Loucy (cell line): ENCODE measurements at regions not wholly inside any gene's neighbourhood (a gene's known extent, or its start where the extent isn't known, plus 50 kb on each side); places are given as distances from the start of the nearest gene placed in this dataset.

ENCODE experiments used
- H2AFZ ChIP-seq: fragments of 200-600 bp; sonication (generic); 2 replicates; pipeline ENCODE4 v1.6.0; 2016; ENCODE audit warnings: antibody characterized with exemption, mild to moderate bottlenecking, low read length, moderate library complexity
- H3F3A ChIP-seq: fragments of 200-600 bp; 2 replicates; pipeline ENCODE4 v1.6.0; 2016; ENCODE audit warnings: antibody characterized with exemption, low read depth, mild to moderate bottlenecking
- H3K27me3 ChIP-seq: fragments of 200-600 bp; sonication (generic); 2 replicates; pipeline ENCODE4 v1.6.1; 2014; ENCODE audit warnings: low read length, mild to moderate bottlenecking; ENCODE audit not compliant: insufficient read depth, poor library complexity, severe bottlenecking
- H3K36me3 ChIP-seq: fragments of 200-600 bp; sonication (generic); 2 replicates; pipeline ENCODE4 v1.6.1; 2016; ENCODE audit warnings: low read length; ENCODE audit not compliant: insufficient read depth
- H3K4me1 ChIP-seq: fragments of 200-600 bp; sonication (generic); 2 replicates; pipeline ENCODE4 v1.5.1; 2014; ENCODE audit warnings: low read length, mild to moderate bottlenecking; ENCODE audit not compliant: insufficient read depth, poor library complexity, severe bottlenecking
- H3K4me2 ChIP-seq: fragments of 200-600 bp; sonication (generic); 2 replicates; pipeline ENCODE4 v1.6.0; 2014; ENCODE audit warnings: antibody characterized with exemption, low read length, low read depth, mild to moderate bottlenecking; ENCODE audit not compliant: poor library complexity, severe bottlenecking
- H3K4me3 ChIP-seq: fragments of 200-600 bp; sonication (generic); 2 replicates; pipeline ENCODE4 v1.5.1; 2014; ENCODE audit warnings: low read length, mild to moderate bottlenecking, mixed read lengths; ENCODE audit not compliant: poor library complexity, severe bottlenecking
- H3K79me2 ChIP-seq: fragments of 200-600 bp; sonication (generic); 2 replicates; pipeline ENCODE4 v1.6.1; 2014; ENCODE audit warnings: low read length; ENCODE audit not compliant: insufficient read depth
- H3K9ac ChIP-seq: fragments of 200-600 bp; sonication (generic); 2 replicates; pipeline ENCODE4 v1.6.0; 2014; ENCODE audit warnings: mild to moderate bottlenecking, low read depth, low read length, moderate library complexity; ENCODE audit not compliant: poor library complexity, severe bottlenecking
- H3K9me2 ChIP-seq: fragments of 200-600 bp; sonication (generic); replicated peaks from 2 replicates; pipeline ENCODE4 v1.6.1; 2016; ENCODE audit warnings: low read depth, low read length, mixed read lengths
- H3K9me3 ChIP-seq: fragments of 200-600 bp; sonication (generic); 2 replicates; pipeline ENCODE4 v1.6.1; 2014; ENCODE audit warnings: mild to moderate bottlenecking, antibody characterized with exemption, low read length, low read depth; ENCODE audit not compliant: insufficient read depth
- H4K20me1 ChIP-seq: fragments of 200-600 bp; sonication (generic); 2 replicates; pipeline ENCODE4 v1.6.0; 2014; ENCODE audit warnings: antibody characterized with exemption, low read length, mild to moderate bottlenecking; ENCODE audit not compliant: insufficient read depth, poor library complexity, severe bottlenecking
- CTCF ChIP-seq: fragments of 200-600 bp; sonication (generic); conservative IDR thresholded peaks from 2 replicates; pipeline ENCODE4 v1.5.1; 2014; ENCODE audit warnings: mild to moderate bottlenecking, antibody characterized with exemption, low read length
- EZH2phosphoT487 ChIP-seq: fragments of 200-600 bp; IDR thresholded peaks from 2 replicates; pipeline ENCODE4 v1.6.1; 2018; ENCODE audit warnings: antibody characterized with exemption, mild to moderate bottlenecking, moderate library complexity, borderline replicate concordance

- Histone ChIP-seq H3K4me1 (no peaks in the 10 kb centered on the region), H4K20me1 (no peaks in the 10 kb centered on the region), H3K79me2 (no peaks in the 10 kb centered on the region), H3K9ac (no peak overlapping the region), H3K36me3 (no peaks in the 10 kb centered on the region), H3K9me3 (no peaks in the 10 kb centered on the region), H2AFZ (no peak overlapping the region), H3K9me2 (no peaks in the 10 kb centered on the region), H3K4me2 (no peak overlapping the region), H3K27me3 (no peaks in the 10 kb centered on the region), H3F3A (no peaks in the 10 kb centered on the region), H3K4me3 (no peak overlapping the region)
- no peak for TF ChIP-seq EZH2phosphoT487
Measured at GRCh38 chr5:104361932-104362331, 799.3 kb upstream of the NUDT12 start.

GRCh38 chr5:104355350-104355749 is 792.8 kb upstream of the NUDT12 start:
- Histone ChIP-seq H3K4me1 (no peaks in the 10 kb centered on the region), H3K9me2 (no peaks in the 10 kb centered on the region), H3K9ac (no peak overlapping the region), H3K4me2 (no peak overlapping the region), H3K9me3 (no peaks in the 10 kb centered on the region), H4K20me1 (no peaks in the 10 kb centered on the region), H3F3A (no peaks in the 10 kb centered on the region), H2AFZ (no peak overlapping the region), H3K4me3 (no peak overlapping the region), H3K36me3 (no peaks in the 10 kb centered on the region), H3K27me3 (no peaks in the 10 kb centered on the region), H3K79me2 (no peaks in the 10 kb centered on the region)
- TF ChIP-seq EZH2phosphoT487: no peak
- no peak for TF ChIP-seq CTCF

- Histone ChIP-seq H3K9me2 (no peaks in the 10 kb centered on the region), H3K36me3 (no peaks in the 10 kb centered on the region), H3K27me3 (no peaks in the 10 kb centered on the region), H3K79me2 (no peaks in the 10 kb centered on the region), H3K9ac (no peak overlapping the region), H2AFZ (no peak overlapping the region), H3F3A (no peaks in the 10 kb centered on the region), H3K9me3 (no peaks in the 10 kb centered on the region), H3K4me3 (no peak overlapping the region), H3K4me2 (no peak overlapping the region), H3K4me1 (no peaks in the 10 kb centered on the region), H4K20me1 (no peaks in the 10 kb centered on the region)
- TF ChIP-seq EZH2phosphoT487 (no peak), CTCF (no peak)
Measured at GRCh38 chr5:104353371-104353770, 790.8 kb upstream of the NUDT12 start.

- no peak overlapping the region for H3K4me3 ChIP-seq
- no peaks in the 10 kb centered on the region for H3K79me2 ChIP-seq
- no peaks in the 10 kb centered on the region for H3K9me3 ChIP-seq
- no peaks in the 10 kb centered on the region for H3F3A ChIP-seq
- H2AFZ ChIP-seq: no peak overlapping the region
- H3K9me2 ChIP-seq: no peaks in the 10 kb centered on the region
- no peaks in the 10 kb centered on the region for H3K36me3 ChIP-seq
- H3K27me3 ChIP-seq: no peaks in the 10 kb centered on the region
- H3K4me1 ChIP-seq: no peaks in the 10 kb centered on the region
- TF ChIP-seq EZH2phosphoT487: no peak
- TF ChIP-seq CTCF: no peak
- no peaks in the 10 kb centered on the region for H4K20me1 ChIP-seq
- H3K4me2 ChIP-seq: no peak overlapping the region
- no peak overlapping the region for H3K9ac ChIP-seq
Measured at GRCh38 chr5:104352954-104353353, 790.4 kb upstream of the NUDT12 start.
